GM12892 (cell line): ENCODE measurements at regions not wholly inside any gene's neighbourhood (a gene's known extent, or its start where the extent isn't known, plus 50 kb on each side); places are given as distances from the start of the nearest gene placed in this dataset.

Source experiments
- POLR2A ChIP-seq: IDR thresholded peaks from 2 replicates; pipeline ENCODE4 v1.6.1; 2011; ENCODE audit warnings: low read depth, low read length, control low read depth
- POLR2AphosphoS5 ChIP-seq: IDR thresholded peaks from 2 replicates; pipeline ENCODE4 v1.6.1; 2011; ENCODE audit warnings: low read depth, low read length, control low read depth
- TAF1 ChIP-seq: IDR thresholded peaks from 2 replicates; pipeline ENCODE4 v1.6.1; 2011; ENCODE audit warnings: low read depth, mild to moderate bottlenecking, control low read depth, low read length, borderline replicate concordance

GRCh38 chr18:6553234-6553900 lies 138.7 kb upstream of the L3MBTL4 start:
- TF ChIP-seq POLR2A: no peak
- TF ChIP-seq POLR2AphosphoS5: no peak
- TF ChIP-seq TAF1: no peak
